Endothelial cell of umbilical vein (primary cell): ENCODE measurements at regions not wholly inside any gene's neighbourhood (a gene's known extent, or its start where the extent isn't known, plus 50 kb on each side); places are given as distances from the start of the nearest gene placed in this dataset.

Source experiments
- BruUV-seq: library from RNA; stranded (reverse); fragments of 400-500 nt; replicated peaks from 2 replicates; lab custom pipeline; 2021; lab: Mats Ljungman, UMichigan
- CTCF ChIA-PET: fragments of 300-600, 350-600 bp; sonication (Branson Sonifier 250); formaldehyde crosslinking; loops from one replicate; lab custom pipeline; 2021; ENCODE audit warnings: antibody characterized with exemption, inconsistent platforms; lab: Charles Lee
- POLR2A ChIA-PET: fragments of 300-600, 350-600 bp; sonication (Branson Sonifier 250); formaldehyde crosslinking; loops from one replicate; lab custom pipeline; 2021; ENCODE audit warnings: antibody characterized with exemption, inconsistent platforms; lab: Charles Lee
- DNase-seq: peaks from one replicate; pipeline ENCODE4 v3.0.0-alpha.2; 2011; ENCODE audit warnings: low read depth, low spot score
- FAIRE-seq: peaks from 2 replicates; lab custom pipeline; 2011; peaks lifted over from hg19 to GRCh38; lab: Jason Lieb, UNC
- H2AFZ ChIP-seq: 2 replicates; pipeline ENCODE4 v1.6.0; 2012; ENCODE audit warnings: low read depth, low read length, control low read depth, inconsistent platforms
- H3K27ac ChIP-seq: 2 replicates; pipeline ENCODE4 v1.5.1; 2011; ENCODE audit warnings: low read depth, mild to moderate bottlenecking, control low read depth, low read length, moderate library complexity; ENCODE audit not compliant: insufficient read depth
- H3K27me3 ChIP-seq, 2 experiments: 2 replicates each; pipeline versions ENCODE4 v1.6.0 to v1.6.1; 2011; ENCODE audit warnings: low read length in 2 of 2, mixed read lengths in 1 of 2; ENCODE audit not compliant: control insufficient read depth in 2 of 2, insufficient read depth in 2 of 2
- H3K36me3 ChIP-seq, 2 experiments: 2 replicates in 1 of 2; 3 replicates in 1 of 2; pipeline ENCODE4 v1.5.1; 2011; ENCODE audit warnings: low read length in 2 of 2, mild to moderate bottlenecking in 1 of 2, moderate library complexity in 1 of 2; ENCODE audit not compliant: control insufficient read depth in 2 of 2, insufficient read depth in 2 of 2; ENCODE audit errors: extremely low read depth in 1 of 2
- H3K4me1 ChIP-seq: 3 replicates; pipeline ENCODE4 v1.5.1; 2011; ENCODE audit warnings: mild to moderate bottlenecking, low read length; ENCODE audit not compliant: control insufficient read depth, insufficient read depth; ENCODE audit errors: extremely low read depth
- H3K4me2 ChIP-seq: 2 replicates; pipeline ENCODE4 v1.6.1; 2011; ENCODE audit warnings: low read length, control low read depth, mixed read lengths; ENCODE audit not compliant: insufficient read depth
- H3K4me3 ChIP-seq, 3 experiments: fragments of 200-600 bp in 1 of 3; sonication (generic), shearing (Covaris generic) in 1 of 3; replicated peaks in 1 of 3; 2 replicates each; pipeline ENCODE4 v1.5.1; 2011 to 2016; ENCODE audit warnings: control low read depth in 3 of 3, low read length in 3 of 3, mild to moderate bottlenecking in 2 of 3, inconsistent platforms in 1 of 3, low read depth in 1 of 3, moderate library complexity in 1 of 3; ENCODE audit not compliant: insufficient read depth in 1 of 3
- H3K79me2 ChIP-seq: 2 replicates; pipeline ENCODE4 v1.6.0; 2012; ENCODE audit warnings: low read length, inconsistent platforms; ENCODE audit not compliant: control insufficient read depth, insufficient read depth
- H3K9ac ChIP-seq: replicated peaks from 2 replicates; pipeline ENCODE3; 2011; ENCODE audit warnings: low read length, control low read depth; ENCODE audit not compliant: insufficient read depth; ENCODE audit errors: extremely low read depth
- H3K9me1 ChIP-seq: replicated peaks from 3 replicates; pipeline ENCODE4 v1.6.0; 2011; ENCODE audit warnings: mild to moderate bottlenecking, low read length; ENCODE audit not compliant: control insufficient read depth, insufficient read depth; ENCODE audit errors: extremely low read depth
- H3K9me3 ChIP-seq: replicated peaks from 2 replicates; pipeline ENCODE4 v1.5.1; 2012; ENCODE audit warnings: low read length, inconsistent platforms; ENCODE audit not compliant: control insufficient read depth, insufficient read depth
- H4K20me1 ChIP-seq: replicated peaks from 2 replicates; pipeline ENCODE3; 2011; ENCODE audit warnings: mild to moderate bottlenecking, low read length; ENCODE audit not compliant: control insufficient read depth, insufficient read depth; ENCODE audit errors: extremely low read depth
- CTCF ChIP-seq, 2 donors: IDR thresholded peaks; 1 replicate in 1 of 2; 2 replicates in 1 of 2; pipeline ENCODE4 v1.5.1; 2011; ENCODE audit warnings: low read length in 2 of 2, mild to moderate bottlenecking in 2 of 2, moderate library complexity in 2 of 2, control low read depth in 1 of 2, inconsistent platforms in 1 of 2, low read depth in 1 of 2; ENCODE audit not compliant: insufficient read depth in 1 of 2; ENCODE audit errors: extremely low read depth in 1 of 2
- EZH2 ChIP-seq: IDR thresholded peaks from 2 replicates; pipeline ENCODE4 v1.6.1; 2012; ENCODE audit warnings: borderline replicate concordance, low read depth, mild to moderate bottlenecking, moderate library complexity, low read length, inconsistent platforms; ENCODE audit not compliant: severe bottlenecking
- FOS ChIP-seq: IDR thresholded peaks from 2 replicates; pipeline ENCODE4 v1.6.1; 2011; ENCODE audit warnings: mild to moderate bottlenecking, low read length, moderate library complexity, borderline replicate concordance; ENCODE audit not compliant: insufficient read depth
- GATA2 ChIP-seq: IDR thresholded peaks from 2 replicates; pipeline ENCODE4 v1.7.0; 2011; ENCODE audit warnings: low read depth, mild to moderate bottlenecking, moderate library complexity, mixed read lengths, low read length; ENCODE audit not compliant: insufficient read length, insufficient read depth
- JUN ChIP-seq: IDR thresholded peaks from 2 replicates; pipeline ENCODE4 v1.6.1; 2011; ENCODE audit warnings: borderline replicate concordance, low read depth; ENCODE audit not compliant: insufficient read length, insufficient read depth
- MAX ChIP-seq: IDR thresholded peaks from 2 replicates; pipeline ENCODE4 v1.6.1; 2011; ENCODE audit not compliant: insufficient read depth, insufficient read length
- MYC ChIP-seq: IDR thresholded peaks from one replicate; pipeline ENCODE4 v1.6.1; 2011; ENCODE audit warnings: mild to moderate bottlenecking, low read depth, low read length
- POLR2A ChIP-seq: IDR thresholded peaks from 2 replicates; pipeline ENCODE4 v1.6.1; 2012; ENCODE audit warnings: low read depth, mild to moderate bottlenecking, control low read depth, low read length
- POLR2AphosphoS5 ChIP-seq: IDR thresholded peaks from 2 replicates; pipeline ENCODE4 v1.6.1; 2012; ENCODE audit warnings: low read depth, mild to moderate bottlenecking, control low read depth, low read length, moderate library complexity; ENCODE audit not compliant: insufficient read depth
- dilution Hi-C: fragments of 300-500 bp; cut with MboI; formaldehyde crosslinking; loops from one replicate; pipeline ENCODE4 v1.15.0; 2019; ENCODE audit warnings: low sequenced_read_pairs; ENCODE audit not compliant: extremely low pct_ligation_motif_present
- intact Hi-C: fragments of 100-400 bp; cut with micrococcal nuclease; formaldehyde crosslinking; loops from one replicate; pipeline ENCODE4 v1.10.0; 2022

- POLR2A ChIA-PET: no interaction called here
- no peaks in the 10 kb centered on the region for H4K20me1 ChIP-seq
- no peak overlapping the region for H2AFZ ChIP-seq
- no peak overlapping the region for H3K27ac ChIP-seq
- H3K36me3 ChIP-seq: no peaks in the 10 kb centered on the region
- no peak for FAIRE-seq
- no peak overlapping the region for H3K4me2 ChIP-seq
- H3K9me3 ChIP-seq: no peaks in the 10 kb centered on the region
- no peak for TF ChIP-seq POLR2AphosphoS5
- H3K9me1 ChIP-seq: no peaks in the 10 kb centered on the region
- no TSS peak for BruUV-seq
- no peaks in the 10 kb centered on the region for H3K27me3 ChIP-seq
- dilution Hi-C loops: no loop called here
- intact Hi-C loops: no loop called here
- CTCF ChIA-PET: no interaction called here
- H3K4me1 ChIP-seq: no peaks in the 10 kb centered on the region
- H3K4me3 ChIP-seq: no peak overlapping the region
- H3K79me2 ChIP-seq: no peaks in the 10 kb centered on the region
- no peak for DNase-seq
- H3K9ac ChIP-seq: no peak overlapping the region
Observed at GRCh38 chr2:17282826-17283225, 235.4 kb downstream of the RAD51AP2 start.

GRCh38 chr2:17282245-17282644, 236.0 kb downstream of the RAD51AP2 start:
- Histone ChIP-seq H3K27me3 (no peaks in the 10 kb centered on the region), H3K79me2 (no peaks in the 10 kb centered on the region), H3K9me3 (no peaks in the 10 kb centered on the region), H3K9ac (no peak overlapping the region), H3K36me3 (no peaks in the 10 kb centered on the region), H3K27ac (no peak overlapping the region), H3K4me3 (no peak overlapping the region), H2AFZ (no peak overlapping the region), H3K4me2 (no peak overlapping the region), H3K4me1 (no peaks in the 10 kb centered on the region), H4K20me1 (no peaks in the 10 kb centered on the region), H3K9me1 (no peaks in the 10 kb centered on the region)
- no peak for TF ChIP-seq JUN
- no peak for TF ChIP-seq FOS
- no peak for TF ChIP-seq EZH2
- TF ChIP-seq CTCF (IDR thresholded peaks at IDR 0.05; ENCODE audit: extremely low read depth in 1 of 2, insufficient read depth in 1 of 2, low read depth in 1 of 2, low read length in 2 of 2): no peak
- no peak for TF ChIP-seq MYC
- no peak for TF ChIP-seq MAX
- TF ChIP-seq POLR2AphosphoS5: no peak
- no peak for TF ChIP-seq GATA2
- TF ChIP-seq POLR2A: no peak
- dilution Hi-C loops: no loop called here
- intact Hi-C loops: no loop called here
- FAIRE-seq (no peak), DNase-seq (no peak)
- CTCF ChIA-PET: no interaction called here
- POLR2A ChIA-PET: no interaction called here
- no TSS peak for BruUV-seq
